Nephron progenitor cell (in vitro differentiated cells): ENCODE measurements at regions not wholly inside any gene's neighbourhood (a gene's known extent, or its start where the extent isn't known, plus 50 kb on each side); places are given as distances from the start of the nearest gene placed in this dataset.

Experiments used
- DNase-seq: peaks from one replicate; pipeline ENCODE4 v3.0.0; 2021
- H3K27ac Mint-ChIP-seq: 2 replicates; pipeline ENCODE4 v1.8.0; 2021; ENCODE audit warnings: mild to moderate bottlenecking, moderate library complexity, mixed read lengths
- H3K27me3 Mint-ChIP-seq: 2 replicates; pipeline ENCODE4 v1.8.0; 2021; ENCODE audit warnings: mild to moderate bottlenecking, low read depth, mixed read lengths; ENCODE audit not compliant: poor library complexity
- H3K36me3 Mint-ChIP-seq: 2 replicates; pipeline ENCODE4 v1.8.0; 2021; ENCODE audit warnings: low read depth, mixed read lengths
- H3K4me1 Mint-ChIP-seq: 2 replicates; pipeline ENCODE4 v1.8.0; 2021; ENCODE audit warnings: mixed read lengths
- H3K4me3 Mint-ChIP-seq: 2 replicates; pipeline ENCODE4 v1.8.0; 2021; ENCODE audit warnings: mild to moderate bottlenecking, moderate library complexity, mixed read lengths
- H3K9me3 Mint-ChIP-seq: 2 replicates; pipeline ENCODE4 v1.8.0; 2021; ENCODE audit warnings: mild to moderate bottlenecking, moderate library complexity, mixed read lengths
- TF ChIP-seq, protein P1 (sequence below): fragments of 200-600 bp; sonication (generic); IDR thresholded peaks from 2 replicates; pipeline ENCODE4 v1.5.0; 2021; ENCODE audit warnings: antibody characterized with exemption

DNA sequence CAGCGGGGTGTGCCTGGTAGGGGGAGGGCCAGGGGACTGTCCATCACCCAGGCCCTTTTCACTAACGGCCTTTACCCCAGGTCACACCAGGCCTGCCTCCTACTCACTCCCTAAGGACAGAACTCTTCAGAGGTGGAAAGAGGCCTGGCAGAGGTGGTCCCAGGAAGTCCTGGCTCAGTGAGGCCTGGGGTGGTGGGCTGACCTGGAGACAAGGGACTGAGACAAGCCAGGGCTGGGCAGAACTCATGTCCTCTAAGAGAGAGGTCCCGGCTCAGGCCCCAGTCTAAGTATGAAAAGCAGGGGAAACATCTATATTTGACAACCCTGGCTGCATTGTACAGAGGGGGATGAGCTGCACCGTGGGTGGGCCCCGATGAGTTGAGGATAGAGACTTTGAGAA lies 65.9 kb upstream of the TEX51 start:
- no peak overlapping the region for H3K27ac Mint-ChIP-seq
- H3K27me3 Mint-ChIP-seq, result peaks cover 4% of the 10 kb centered on the region
- TF ChIP-seq, protein P1, sequence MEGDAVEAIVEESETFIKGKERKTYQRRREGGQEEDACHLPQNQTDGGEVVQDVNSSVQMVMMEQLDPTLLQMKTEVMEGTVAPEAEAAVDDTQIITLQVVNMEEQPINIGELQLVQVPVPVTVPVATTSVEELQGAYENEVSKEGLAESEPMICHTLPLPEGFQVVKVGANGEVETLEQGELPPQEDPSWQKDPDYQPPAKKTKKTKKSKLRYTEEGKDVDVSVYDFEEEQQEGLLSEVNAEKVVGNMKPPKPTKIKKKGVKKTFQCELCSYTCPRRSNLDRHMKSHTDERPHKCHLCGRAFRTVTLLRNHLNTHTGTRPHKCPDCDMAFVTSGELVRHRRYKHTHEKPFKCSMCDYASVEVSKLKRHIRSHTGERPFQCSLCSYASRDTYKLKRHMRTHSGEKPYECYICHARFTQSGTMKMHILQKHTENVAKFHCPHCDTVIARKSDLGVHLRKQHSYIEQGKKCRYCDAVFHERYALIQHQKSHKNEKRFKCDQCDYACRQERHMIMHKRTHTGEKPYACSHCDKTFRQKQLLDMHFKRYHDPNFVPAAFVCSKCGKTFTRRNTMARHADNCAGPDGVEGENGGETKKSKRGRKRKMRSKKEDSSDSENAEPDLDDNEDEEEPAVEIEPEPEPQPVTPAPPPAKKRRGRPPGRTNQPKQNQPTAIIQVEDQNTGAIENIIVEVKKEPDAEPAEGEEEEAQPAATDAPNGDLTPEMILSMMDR, result no peak
- no peaks in the 10 kb centered on the region for H3K36me3 Mint-ChIP-seq
- H3K4me1 Mint-ChIP-seq, result peaks cover 13% of the 10 kb centered on the region
- DNase-seq, result no peak
- no peak overlapping the region for H3K4me3 Mint-ChIP-seq
- H3K9me3 Mint-ChIP-seq, result no peaks in the 10 kb centered on the region

DNA sequence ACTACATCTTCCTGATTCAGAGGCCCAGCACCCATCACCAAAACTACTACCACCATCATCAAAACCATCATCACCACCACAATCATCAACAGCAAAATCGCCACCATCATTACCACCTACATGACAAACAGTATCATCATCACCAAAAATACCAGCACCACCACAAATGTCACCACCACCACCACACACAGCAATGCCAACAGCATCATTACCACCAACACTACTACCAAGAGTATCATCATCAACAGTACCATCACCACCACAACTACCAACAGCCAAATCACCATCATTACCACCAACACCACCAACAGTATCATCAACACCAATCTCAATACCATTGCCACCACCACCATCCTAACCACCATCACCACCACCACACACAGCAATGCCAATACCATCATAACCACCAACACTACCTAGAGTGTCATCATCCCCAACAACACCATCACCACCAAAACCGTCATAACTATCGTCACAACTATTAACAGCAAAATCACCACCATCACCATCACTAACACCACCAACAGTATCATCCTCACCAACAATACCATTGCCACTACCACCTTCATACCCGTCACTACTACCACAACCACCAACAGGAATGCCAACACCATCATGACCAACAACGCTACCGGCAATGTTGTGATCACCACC lies 64.6 kb upstream of the TEX51 start:
- Mint-ChIP-seq H3K27me3 (peaks cover 4% of the 10 kb centered on the region), H3K4me1 (peaks cover 8% of the 10 kb centered on the region)

DNA sequence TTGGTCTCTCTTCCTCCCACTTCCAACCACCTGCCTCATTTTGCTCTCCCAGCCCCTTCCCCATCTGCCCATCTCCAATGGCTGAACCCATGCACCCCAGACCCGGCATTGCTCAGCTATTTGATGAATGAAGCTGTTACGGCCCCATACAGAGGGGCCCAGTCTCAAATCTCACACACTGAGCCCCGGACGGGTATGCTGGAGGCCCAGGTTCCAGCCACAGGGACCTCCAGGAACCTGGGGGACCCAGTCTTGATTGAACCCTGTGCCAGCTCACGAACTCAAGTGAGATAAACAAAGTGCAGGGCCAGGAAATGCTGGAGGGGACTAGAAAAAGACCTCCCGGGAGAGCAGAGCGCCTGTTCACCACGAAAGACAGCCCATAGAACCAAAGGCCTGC lies 63.4 kb upstream of the TEX51 start:
- Mint-ChIP-seq H3K27ac (no peak overlapping the region), H3K4me1 (peaks cover 8% of the 10 kb centered on the region), H3K9me3 (no peaks in the 10 kb centered on the region), H3K27me3 (peaks cover 4% of the 10 kb centered on the region), H3K4me3 (no peak overlapping the region), H3K36me3 (no peaks in the 10 kb centered on the region)
- no peak for DNase-seq
- TF ChIP-seq, protein P1, result no peak

More for the DNA sequence above, 64.6 kb upstream of the TEX51 start:
- H3K36me3 Mint-ChIP-seq, result no peaks in the 10 kb centered on the region
- TF ChIP-seq, protein P1, result no peak
- no peaks in the 10 kb centered on the region for H3K9me3 Mint-ChIP-seq
- H3K4me3 Mint-ChIP-seq, result no peak overlapping the region
- DNase-seq, result no peak
- H3K27ac Mint-ChIP-seq, result no peak overlapping the region

DNA sequence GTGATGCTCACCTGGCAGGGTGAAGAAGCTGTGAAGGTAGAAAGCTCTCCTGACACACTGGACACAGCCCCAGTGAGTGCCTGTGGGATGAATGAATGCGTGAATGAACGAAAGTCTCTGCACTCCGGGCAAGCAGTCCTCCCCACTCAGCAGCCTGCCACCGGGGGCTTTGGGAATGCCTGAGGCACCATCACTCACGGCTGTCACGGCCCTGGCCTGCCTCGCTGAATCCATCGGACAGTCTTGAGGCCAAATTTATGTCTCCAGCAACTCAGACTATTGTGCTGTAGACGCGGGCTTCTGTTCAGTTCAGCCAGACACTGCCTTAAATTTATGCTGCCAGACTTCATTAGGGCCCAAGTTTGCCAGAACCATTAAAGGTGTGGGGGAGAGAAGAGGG lies 62.9 kb upstream of the TEX51 start:
- Mint-ChIP-seq H3K4me1 (peaks cover 8% of the 10 kb centered on the region), H3K9me3 (no peaks in the 10 kb centered on the region), H3K27me3 (peaks cover 4% of the 10 kb centered on the region), H3K27ac (peak overlapping the region; percentile 42), H3K4me3 (no peak overlapping the region), H3K36me3 (no peaks in the 10 kb centered on the region)
- peak; percentile 60 for DNase-seq
- TF ChIP-seq, protein P1, result no peak

DNA sequence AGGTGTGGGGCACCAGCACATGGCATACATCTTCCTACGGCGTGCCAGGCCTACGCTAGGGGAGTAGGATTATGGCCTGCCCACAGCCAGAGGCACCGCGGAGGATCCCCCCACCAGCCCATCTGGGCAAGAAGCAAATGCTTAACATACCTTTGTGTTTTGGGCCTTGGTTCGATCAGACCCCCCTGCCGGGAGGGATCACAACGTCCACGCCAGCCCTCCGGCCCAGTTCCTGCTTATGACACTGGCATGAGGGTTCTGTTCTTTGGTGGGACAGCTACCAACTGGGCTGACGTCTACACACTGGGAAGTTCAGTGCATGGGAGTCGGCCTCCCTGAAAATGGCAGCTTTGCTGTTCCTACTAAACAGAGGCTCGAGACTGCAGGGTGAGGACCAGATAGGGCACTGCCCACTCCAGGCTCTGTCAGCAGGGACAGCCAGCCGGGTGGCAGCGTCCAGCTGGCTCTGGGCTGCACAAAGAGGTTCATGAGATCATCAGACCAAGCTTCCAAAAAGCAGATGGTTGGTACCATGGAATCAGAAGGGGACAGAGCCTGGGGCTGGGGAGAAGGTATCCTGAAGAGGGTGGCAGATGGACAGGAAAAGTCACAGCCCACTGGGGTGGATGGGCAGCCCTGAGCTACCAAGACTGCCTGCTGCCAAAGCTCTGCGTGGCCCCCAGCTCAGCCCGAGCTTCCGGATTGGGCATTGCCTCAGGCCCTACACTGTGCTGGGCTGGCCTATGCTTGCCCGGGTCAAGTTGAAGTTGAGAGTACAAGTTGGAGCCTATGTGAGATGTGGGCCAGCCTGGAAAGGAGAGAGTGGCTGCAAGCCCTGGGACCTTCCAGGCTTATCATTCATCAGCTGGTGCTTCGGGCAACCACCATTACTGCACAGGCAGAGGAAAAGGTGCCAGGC lies 61.7 kb upstream of the TEX51 start:
- DNase-seq, result no peak
- TF ChIP-seq, protein P1, result no peak
- Mint-ChIP-seq H3K36me3 (no peaks in the 10 kb centered on the region), H3K9me3 (no peaks in the 10 kb centered on the region), H3K4me1 (peaks cover 8% of the 10 kb centered on the region), H3K27me3 (no peaks in the 10 kb centered on the region), H3K4me3 (no peak overlapping the region), H3K27ac (no peak overlapping the region)
